ENCODE measurements at regions not wholly inside any gene's neighbourhood (a gene's known extent, or its start where the extent isn't known, plus 50 kb on each side); places are given as distances from the start of the nearest gene placed in this dataset.

GRCh38 chr9:75712700-75713099 is 177.8 kb upstream of the PCSK5 start:
- ChIA-PET POLR2A (no interaction called here), CTCF (no interaction called here)
- DNase-seq (ENCODE audit: low read depth, low spot score) (no peak), ATAC-seq (no peak)
- in situ Hi-C loops (cut with HindIII; ENCODE audit: low pct_unique_long_range_greater_than_20kb, low sequenced_read_pairs) (no loop called here), intact Hi-C loops (cut with micrococcal nuclease; ENCODE audit: unreplicated experiment) (no loop called here)
- Histone ChIP-seq H3K36me3 (ENCODE audit: control insufficient read depth, insufficient read depth, low read length) (no peaks in the 10 kb centered on the region), H3K4me3 (ENCODE audit: low read depth in 2 of 2, low read length in 2 of 2) (no peak overlapping the region), H3K27me3 (ENCODE audit: control insufficient read depth, insufficient read depth, low read length) (no peaks in the 10 kb centered on the region), H3K9me3 (ENCODE audit: control insufficient read depth, insufficient read depth, low read depth, low read length) (no peaks in the 10 kb centered on the region), H3K27ac (ENCODE audit: low read length) (no peak overlapping the region), H3K4me1 (ENCODE audit: control insufficient read depth, insufficient read depth, low read length) (no peaks in the 10 kb centered on the region)
- no peak for TF ChIP-seq CTCF (IDR thresholded peaks at IDR 0.05)
- TF ChIP-seq REST (IDR thresholded peaks at IDR 0.05; ENCODE audit: insufficient read depth in 1 of 2, low read depth in 2 of 2, low read length in 1 of 2) = no peak
- no peak for TF ChIP-seq SIN3A (IDR thresholded peaks at IDR 0.05; ENCODE audit: borderline replicate concordance, insufficient read depth, low read depth, low read length)
- TF ChIP-seq TCF7L2 (IDR thresholded peaks at IDR 0.05; ENCODE audit: low read depth, low read length) = no peak
- BruUV-seq (replicated peaks) = no TSS peak

GRCh38 chr9:75713335-75713734 is 177.1 kb upstream of the PCSK5 start:
- CTCF ChIA-PET = no interaction called here

More at GRCh38 chr9:75713335-75713734, 177.1 kb upstream of the PCSK5 start:
- Histone ChIP-seq H3K27ac (ENCODE audit: low read length) (no peak overlapping the region), H3K4me3 (ENCODE audit: low read depth in 2 of 2, low read length in 2 of 2) (no peak overlapping the region), H3K27me3 (ENCODE audit: control insufficient read depth, insufficient read depth, low read length) (no peaks in the 10 kb centered on the region), H3K9me3 (ENCODE audit: control insufficient read depth, insufficient read depth, low read depth, low read length) (no peaks in the 10 kb centered on the region), H3K4me1 (ENCODE audit: control insufficient read depth, insufficient read depth, low read length) (no peaks in the 10 kb centered on the region), H3K36me3 (ENCODE audit: control insufficient read depth, insufficient read depth, low read length) (no peaks in the 10 kb centered on the region)
- in situ Hi-C loops (cut with HindIII; ENCODE audit: low pct_unique_long_range_greater_than_20kb, low sequenced_read_pairs) (no loop called here), intact Hi-C loops (cut with micrococcal nuclease; ENCODE audit: unreplicated experiment) (no loop called here)
- no peak for TF ChIP-seq SIN3A (IDR thresholded peaks at IDR 0.05; ENCODE audit: borderline replicate concordance, insufficient read depth, low read depth, low read length)
- TF ChIP-seq POLR2AphosphoS5 (IDR thresholded peaks at IDR 0.05; ENCODE audit: low read depth, low read length) = no peak
- TF ChIP-seq TCF7L2 (IDR thresholded peaks at IDR 0.05; ENCODE audit: low read depth, low read length) = no peak
- no peak for TF ChIP-seq REST (IDR thresholded peaks at IDR 0.05; ENCODE audit: insufficient read depth in 1 of 2, low read depth in 2 of 2, low read length in 1 of 2)
- no TSS peak for BruUV-seq (replicated peaks)
- ATAC-seq (no peak), DNase-seq (ENCODE audit: low read depth, low spot score) (no peak)
- POLR2A ChIA-PET = no interaction called here
